ENCODE measurements at regions not wholly inside any gene's neighbourhood (a gene's known extent, or its start where the extent isn't known, plus 50 kb on each side); places are given as distances from the start of the nearest gene placed in this dataset.

- TF ChIP-seq ZNF331 (CRISPR knock-in tag; IDR thresholded peaks at IDR 0.05; ENCODE audit: low read depth) (no peak), ETS1 (IDR thresholded peaks at IDR 0.05) (no peak), STAT1 (IDR thresholded peaks at IDR 0.05; ENCODE audit: unreplicated experiment) (no peak), EZH2phosphoT487 (IDR thresholded peaks at IDR 0.05; ENCODE audit: unreplicated experiment) (no peak), ZNF114 (CRISPR knock-in tag; IDR thresholded peaks at IDR 0.05) (no peak), NANOG (IDR thresholded peaks at IDR 0.05; ENCODE audit: borderline replicate concordance) (no peak), EZH2 (IDR thresholded peaks at IDR 0.05; ENCODE audit: low read depth, unreplicated experiment) (no peak), CREB1 (CRISPR knock-in tag; IDR thresholded peaks at IDR 0.05; ENCODE audit: low read depth) (no peak), REST (IDR thresholded peaks at IDR 0.05; ENCODE audit: unreplicated experiment) (no peak)
These were observed 132.1 kb upstream of the ZNF184 start (continued) for GRCh38 chr6:27604986-27605385.

- Mint-ChIP-seq H3K9me3 (peaks cover 11% of the 10 kb centered on the region), H3K27ac (peak overlapping the region; percentile 38), H3K4me3 (peak overlapping the region; percentile 87), H3K4me1 (peaks cover 4% of the 10 kb centered on the region; the same call in 2 of the 3 replicates), H3K27me3 (ENCODE audit: insufficient read depth, low read depth, poor library complexity) (peaks cover 36% of the 10 kb centered on the region), H3K36me3 (ENCODE audit: low read depth) (peaks cover 5% of the 10 kb centered on the region; the same call in 2 of the 3 replicates)
- no peaks in the 10 kb centered on the region for H3K36me3 ChIP-seq (ENCODE audit: insufficient read depth)
- H3K79me2 ChIP-seq (replicated peaks; ENCODE audit: insufficient read depth) = no peaks in the 10 kb centered on the region
- H3K4me3 ChIP-seq = peak overlapping the region; percentile 59
- TF ChIP-seq NANOG (IDR thresholded peaks at IDR 0.05; ENCODE audit: borderline replicate concordance) (no peak), EZH2phosphoT487 (IDR thresholded peaks at IDR 0.05; ENCODE audit: unreplicated experiment) (no peak), ZNF331 (CRISPR knock-in tag; IDR thresholded peaks at IDR 0.05; ENCODE audit: low read depth) (no peak), EZH2 (IDR thresholded peaks at IDR 0.05; ENCODE audit: low read depth, unreplicated experiment) (no peak), REST (IDR thresholded peaks at IDR 0.05; ENCODE audit: unreplicated experiment) (no peak), JUNB (IDR thresholded peaks at IDR 0.05; ENCODE audit: unreplicated experiment) (no peak), ZNF114 (CRISPR knock-in tag; IDR thresholded peaks at IDR 0.05) (no peak), ETS1 (IDR thresholded peaks at IDR 0.05) (no peak), CTCF (conservative IDR thresholded peaks at IDR 0.05; ENCODE audit: low read depth in 2 of 2) (no peak), STAT1 (IDR thresholded peaks at IDR 0.05; ENCODE audit: unreplicated experiment) (no peak), POLR2AphosphoS5 (IDR thresholded peaks at IDR 0.05; ENCODE audit: low read depth) (no peak), CREB1 (CRISPR knock-in tag; IDR thresholded peaks at IDR 0.05; ENCODE audit: low read depth) (no peak)
- DNase-seq (ENCODE audit: low spot score) = peak; percentile 76
- H3K27me3 ChIP-seq (ENCODE audit: insufficient read depth) = peaks cover 3% of the 10 kb centered on the region
- H2AFZ ChIP-seq = peak overlapping the region; percentile 84
- no peaks in the 10 kb centered on the region for H3K9me2 ChIP-seq (ENCODE audit: insufficient read depth)
- H3F3A ChIP-seq (replicated peaks; ENCODE audit: low read depth) = no peaks in the 10 kb centered on the region
- H3K4me2 ChIP-seq = peak overlapping the region; percentile 78
- no peak overlapping the region for H3K27ac ChIP-seq (ENCODE audit: low read depth)
- peaks cover 2% of the 10 kb centered on the region; the same call in 1 of the 2 replicates for H3K4me1 ChIP-seq (ENCODE audit: insufficient read depth)
- ATAC-seq = peak; percentile 50
- H4K20me1 ChIP-seq (replicated peaks; ENCODE audit: insufficient read depth) = no peaks in the 10 kb centered on the region
These were observed 128.9 kb upstream of the ZNF184 start for GRCh38 chr6:27601668-27602254.
